HG03575 (cell line): ENCODE measurements at regions not wholly inside any gene's neighbourhood (a gene's known extent, or its start where the extent isn't known, plus 50 kb on each side); places are given as distances from the start of the nearest gene placed in this dataset.

Experiments used
- ATAC-seq: cut with Tn5 transposase; IDR thresholded peaks from one replicate; pipeline ENCODE4 v1.9.1; 2021; ENCODE audit not compliant: unreplicated experiment, insufficient number of reproducible peaks, low FRiP score; ENCODE audit errors: extremely low read depth

DNA sequence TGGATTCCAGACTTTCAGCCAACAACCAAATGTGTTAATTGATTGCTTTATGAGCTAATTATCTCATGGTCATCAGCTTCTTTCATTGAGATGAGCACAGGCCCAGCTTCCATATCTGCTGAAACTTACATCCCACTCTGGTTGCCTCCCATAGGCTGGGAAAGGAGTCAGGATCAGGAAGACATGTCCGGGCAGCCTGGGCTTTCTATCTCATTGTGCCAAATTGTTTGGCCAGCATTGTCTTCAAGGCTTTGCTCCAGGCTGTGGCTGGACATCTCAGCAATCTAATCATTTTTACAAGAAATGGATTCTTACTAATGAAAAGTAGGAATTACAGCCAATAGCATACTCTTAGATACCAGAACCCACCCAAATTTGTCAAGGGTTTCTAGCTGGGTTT is 295.2 kb downstream of the CXCL12 start:
- no peak for ATAC-seq

DNA sequence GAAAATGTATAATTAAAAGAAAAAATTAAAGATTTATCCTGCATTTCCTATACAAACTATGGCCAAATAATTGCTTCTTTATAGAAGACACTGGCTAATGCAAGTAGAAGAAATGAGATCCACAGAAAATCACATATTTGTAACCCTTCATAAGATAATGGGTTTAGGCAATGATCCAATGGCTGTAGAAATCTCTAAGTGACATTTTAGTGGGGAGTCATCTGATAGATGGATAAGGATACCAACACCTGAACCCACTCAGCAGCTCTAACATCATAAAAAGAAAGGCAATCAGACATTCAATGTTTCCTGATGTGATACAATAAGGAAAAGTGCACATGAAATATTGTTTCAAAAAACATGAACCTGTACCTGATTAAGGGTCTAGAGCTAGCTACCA is 297.5 kb downstream of the CXCL12 start:
- ATAC-seq = no peak

DNA sequence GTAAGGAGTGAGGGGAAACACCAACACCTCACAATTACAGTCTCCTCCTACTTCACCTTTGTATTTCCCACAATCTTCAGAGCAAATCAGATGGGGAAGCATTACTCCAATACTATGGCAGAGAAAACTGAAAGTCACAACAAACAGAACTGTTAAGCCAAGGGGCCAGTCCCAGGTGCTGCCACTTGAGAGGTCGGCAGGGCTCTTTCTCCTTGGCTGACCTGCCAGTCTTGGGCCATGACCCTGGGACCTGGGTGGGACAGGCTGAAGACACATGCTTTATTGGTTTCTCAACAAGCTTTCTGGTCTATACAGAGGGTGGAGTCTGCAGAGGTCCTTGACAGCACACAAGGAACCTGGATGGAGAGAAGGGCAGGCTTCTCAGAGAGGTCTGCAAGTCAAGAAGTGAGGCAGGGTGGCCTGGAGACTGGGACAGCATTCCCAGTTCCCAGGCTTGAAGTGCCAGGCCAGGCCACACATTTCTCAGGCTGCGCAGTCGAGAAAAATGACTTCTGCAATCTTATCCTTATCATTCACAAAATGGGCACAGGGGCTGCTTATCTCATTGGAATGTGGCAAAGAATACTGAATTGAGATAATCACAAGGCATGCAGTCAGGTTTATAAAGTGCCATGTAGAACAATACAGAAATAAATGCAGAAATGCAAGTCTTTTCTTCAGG is 301.0 kb downstream of the CXCL12 start:
- ATAC-seq = no peak

DNA sequence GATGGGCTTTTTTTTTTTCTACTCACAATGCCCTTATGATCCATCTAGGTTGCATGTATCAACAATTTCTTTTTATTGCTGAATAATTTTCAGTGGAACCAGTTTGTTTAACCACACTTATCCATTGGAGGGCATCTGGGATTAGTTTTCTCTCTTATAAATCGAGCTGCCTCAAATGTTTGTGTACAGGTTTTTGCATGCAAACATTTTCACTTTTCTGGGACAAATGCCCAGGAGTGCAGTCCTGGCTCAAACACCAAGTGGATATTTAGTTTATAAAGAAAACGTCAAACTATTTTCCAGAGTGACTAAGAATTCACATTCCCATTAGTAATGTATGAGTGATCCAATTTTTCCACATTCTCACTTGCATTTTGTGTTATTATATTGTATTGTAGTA is 313.4 kb downstream of the CXCL12 start:
- ATAC-seq = no peak

DNA sequence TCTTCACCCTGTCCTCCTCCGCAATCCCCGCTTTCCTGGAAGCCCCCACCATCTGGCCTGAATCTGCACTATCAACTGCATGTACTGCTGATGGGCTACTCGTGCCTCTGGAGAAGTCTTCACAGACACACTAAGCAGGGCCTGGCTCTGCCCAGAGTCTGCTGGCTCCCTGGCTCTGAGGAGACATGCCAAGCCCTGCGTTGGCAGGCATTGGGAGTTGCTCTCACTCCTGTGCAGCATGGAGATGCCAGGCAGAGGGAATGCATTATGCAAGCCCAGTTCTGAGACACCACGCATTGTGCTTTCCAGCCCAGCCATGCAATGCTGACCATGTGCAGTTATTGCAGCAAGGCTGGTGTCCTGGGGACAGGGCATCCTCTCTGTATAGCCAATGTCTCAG is 314.6 kb downstream of the CXCL12 start:
- ATAC-seq = no peak

DNA sequence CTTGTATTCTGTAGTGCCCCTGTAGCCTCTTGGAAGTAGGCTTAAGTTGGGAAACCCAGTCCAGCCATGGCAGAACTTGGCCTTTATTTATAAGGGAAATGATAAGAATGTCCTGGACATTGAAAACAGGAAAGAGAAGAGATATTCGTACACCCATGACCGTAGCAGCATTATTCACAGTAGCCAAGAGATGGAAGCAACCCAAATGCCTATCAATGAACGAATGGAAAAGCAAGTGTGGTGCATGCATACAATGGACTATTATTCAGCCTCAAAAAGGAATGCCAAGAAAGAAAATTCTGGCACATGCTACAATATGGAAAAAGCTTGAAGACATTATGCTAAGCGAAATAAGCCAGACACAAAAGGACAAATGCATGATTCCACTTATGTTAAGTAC is 315.3 kb downstream of the CXCL12 start:
- no peak for ATAC-seq

DNA sequence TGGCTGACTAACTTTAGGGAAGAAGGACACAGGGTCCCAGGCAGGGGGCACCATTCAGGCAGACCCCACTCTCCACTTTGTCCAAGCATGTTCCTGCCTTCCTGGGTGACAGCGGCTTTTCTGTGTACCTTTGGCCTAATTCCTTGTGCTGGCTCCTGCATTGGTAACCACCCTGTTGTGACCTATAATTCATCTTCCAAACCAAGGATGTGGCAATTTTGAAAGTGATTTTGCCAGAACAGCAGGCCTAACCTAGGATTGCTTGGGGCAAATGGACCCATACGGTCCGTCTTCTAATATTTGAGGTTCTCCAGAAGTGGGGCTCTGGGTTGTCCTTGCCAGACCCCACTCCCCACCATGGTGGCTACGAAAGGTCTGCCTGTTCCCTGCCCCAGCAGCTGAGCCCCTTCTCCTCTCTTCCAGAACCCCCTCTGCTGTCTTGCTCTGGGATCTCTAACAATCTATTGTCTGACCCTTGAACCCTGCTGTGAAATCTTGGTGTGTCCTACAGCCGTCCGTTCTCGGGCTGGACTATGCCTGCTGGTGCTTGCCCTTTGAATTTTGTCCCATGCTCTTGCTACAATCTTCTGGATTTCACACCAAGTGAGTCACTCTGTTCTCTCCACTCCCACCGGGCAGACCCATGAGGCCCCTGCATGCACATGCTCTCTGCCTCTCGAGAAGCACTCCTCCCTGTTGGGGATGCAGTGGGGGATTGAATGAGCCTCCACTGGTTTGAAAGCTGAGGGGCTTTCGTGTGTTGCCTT is 316.0 kb downstream of the CXCL12 start:
- no peak for ATAC-seq

DNA sequence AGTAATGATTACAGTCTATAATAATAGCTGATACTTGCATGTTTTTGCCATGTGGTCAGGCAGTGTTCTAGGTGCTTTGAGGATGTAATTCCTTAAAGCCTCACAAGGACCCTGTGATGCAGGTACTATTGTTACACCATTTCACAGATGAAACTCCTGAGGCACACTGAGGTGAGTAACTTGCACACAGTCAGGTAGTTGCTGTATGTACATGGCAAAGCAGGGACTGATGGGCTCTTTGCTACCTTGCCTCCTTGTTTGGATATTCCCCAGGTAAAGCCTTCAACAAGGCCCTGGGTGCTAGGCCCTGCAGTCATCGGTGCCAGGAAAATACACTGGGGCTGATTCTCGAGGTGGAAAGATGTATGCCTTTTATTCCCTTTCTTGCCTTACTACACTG is 317.5 kb downstream of the CXCL12 start:
- ATAC-seq = no peak

DNA sequence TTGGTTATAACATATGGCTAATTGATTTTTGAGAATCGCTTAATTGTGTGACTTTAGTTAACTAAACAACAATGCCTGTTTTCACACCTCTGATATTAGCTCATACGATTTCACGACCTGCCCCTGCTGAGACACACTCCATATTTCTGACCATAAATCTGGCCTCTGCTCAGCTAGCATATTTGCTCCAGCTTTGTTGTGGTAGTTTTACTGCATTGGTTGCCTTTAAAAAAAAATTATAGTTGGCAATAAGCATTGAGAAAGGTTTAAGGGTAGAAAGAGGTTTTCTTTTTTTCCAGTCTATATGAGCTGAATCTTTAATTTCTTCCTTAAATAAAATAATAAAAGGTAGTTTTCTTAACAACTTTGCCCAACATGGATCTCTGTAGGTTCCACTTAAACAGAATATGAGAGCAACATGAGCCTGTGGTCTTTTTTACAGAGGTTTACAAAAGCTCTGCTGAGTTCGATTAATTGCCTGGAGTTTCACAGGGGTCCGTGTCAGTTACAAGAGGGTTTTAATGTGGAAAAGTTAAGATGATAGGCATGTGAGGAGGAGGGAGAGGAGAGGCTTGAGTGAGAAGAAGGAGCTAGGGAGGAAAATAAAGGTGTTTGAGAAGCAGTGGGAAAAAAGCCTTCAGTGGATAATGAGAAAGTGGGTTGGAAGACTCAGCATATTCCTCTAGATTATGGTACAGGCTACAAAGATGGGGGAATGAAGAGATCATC is 318.2 kb downstream of the CXCL12 start:
- no peak for ATAC-seq

DNA sequence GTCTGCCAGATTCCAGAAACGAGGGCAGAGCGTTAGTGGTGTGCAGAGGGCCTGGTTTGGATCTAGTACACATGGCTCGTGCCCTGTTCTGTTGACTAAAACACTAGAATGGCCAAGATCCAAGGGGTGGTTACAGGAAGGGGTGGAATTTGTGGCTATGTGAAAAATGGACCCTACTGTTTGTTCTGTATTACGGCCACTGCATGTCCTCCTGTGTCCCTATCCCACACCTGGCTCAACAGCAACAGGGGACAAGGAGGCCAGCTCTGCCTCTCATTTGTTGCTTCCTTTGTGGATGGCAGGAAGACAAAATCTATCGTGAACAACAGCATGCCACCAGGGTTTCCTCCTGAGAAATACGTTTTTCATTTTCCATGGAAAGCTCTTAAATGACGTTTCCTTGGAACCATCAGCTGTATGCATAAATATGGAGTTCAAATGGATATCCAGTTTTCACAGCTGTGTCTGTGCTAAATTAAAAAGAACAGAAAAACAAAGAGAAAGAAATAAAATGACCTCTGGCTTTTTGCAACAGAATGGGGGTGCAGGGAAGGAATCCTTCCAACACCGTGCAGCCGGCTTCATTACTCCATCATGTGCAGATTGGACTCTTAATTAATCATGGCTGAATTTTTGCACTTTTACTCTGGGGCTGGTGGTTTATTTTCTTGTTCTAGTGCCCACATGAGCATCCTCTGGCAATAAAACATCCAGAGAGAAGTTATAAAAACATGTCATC is 318.9 kb downstream of the CXCL12 start:
- ATAC-seq = no peak

DNA sequence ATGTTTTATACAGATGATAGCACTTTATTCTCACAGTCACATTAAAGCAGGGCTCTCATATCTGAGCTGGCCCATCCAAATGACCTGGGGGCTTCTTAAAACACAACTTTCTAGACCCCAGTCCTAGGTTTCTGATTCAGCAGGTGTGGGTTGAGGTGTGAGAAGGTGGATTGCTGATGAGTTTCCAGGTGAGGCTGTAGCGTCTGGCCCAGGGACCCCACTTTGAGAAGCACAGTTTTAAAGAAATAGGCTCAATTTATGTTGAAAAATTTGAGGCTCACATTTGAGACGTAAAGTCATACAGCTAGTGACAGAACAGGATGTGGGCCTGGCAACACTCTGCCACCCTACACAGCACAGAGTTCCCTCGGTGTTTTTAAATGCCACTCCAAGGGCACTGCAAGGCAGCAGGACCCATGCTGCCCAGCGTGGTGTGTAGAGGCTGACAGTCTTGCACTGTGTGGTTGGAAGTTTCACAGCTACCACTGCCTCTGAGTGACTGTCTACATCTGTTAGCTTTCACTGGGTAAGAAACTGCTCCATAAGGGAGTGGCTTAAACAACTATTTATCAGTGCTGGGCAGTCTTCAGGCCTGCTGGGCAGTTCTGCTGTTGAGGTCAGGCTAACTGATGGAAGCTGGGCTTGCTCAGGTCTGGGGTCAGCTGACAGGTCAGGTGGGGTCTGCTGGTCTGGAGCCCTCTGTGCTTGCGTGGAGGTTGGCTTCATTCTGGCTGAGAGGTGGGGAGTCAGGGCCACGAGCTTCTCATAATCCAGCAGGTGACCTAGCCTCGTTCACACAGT is 319.7 kb downstream of the CXCL12 start:
- no peak for ATAC-seq

DNA sequence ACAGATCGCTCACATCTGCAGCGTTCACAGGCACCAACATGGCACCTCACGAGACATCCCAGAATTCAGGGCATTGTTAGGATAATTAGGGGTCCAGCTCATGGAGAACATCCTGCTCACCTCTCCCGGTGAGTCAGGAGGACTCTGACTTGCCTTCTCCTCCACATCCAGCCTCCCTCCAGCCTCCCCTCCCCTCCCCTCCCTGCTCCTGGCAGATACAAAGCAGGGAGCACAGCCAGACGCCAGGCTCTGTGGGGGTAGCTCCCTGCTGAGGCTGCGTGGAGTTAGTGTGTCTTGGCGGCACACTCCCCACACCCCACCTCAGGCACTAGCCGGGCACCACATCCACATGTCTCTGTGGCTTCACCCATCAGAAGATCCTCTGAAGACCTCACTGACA is 320.6 kb downstream of the CXCL12 start:
- ATAC-seq = no peak

DNA sequence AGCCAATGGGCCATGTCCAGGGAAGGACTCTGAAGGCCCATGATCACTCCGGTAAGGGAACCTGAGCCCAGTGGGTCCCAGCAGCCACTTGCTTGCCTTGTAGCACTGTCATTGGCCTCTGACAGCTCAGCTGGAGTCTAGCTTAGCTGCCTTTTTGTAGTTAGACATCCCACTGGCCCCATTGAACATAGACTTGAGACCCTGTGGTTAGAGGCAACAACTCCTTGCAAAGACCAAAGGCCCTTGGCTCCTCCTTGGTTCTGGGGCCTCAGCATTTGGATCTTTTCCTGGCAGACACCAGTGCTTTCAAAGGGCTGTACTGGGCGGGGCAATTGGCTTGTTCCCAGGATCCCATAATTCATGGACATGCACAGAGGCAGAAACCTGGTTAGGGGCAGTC is 321.2 kb downstream of the CXCL12 start:
- no peak for ATAC-seq

DNA sequence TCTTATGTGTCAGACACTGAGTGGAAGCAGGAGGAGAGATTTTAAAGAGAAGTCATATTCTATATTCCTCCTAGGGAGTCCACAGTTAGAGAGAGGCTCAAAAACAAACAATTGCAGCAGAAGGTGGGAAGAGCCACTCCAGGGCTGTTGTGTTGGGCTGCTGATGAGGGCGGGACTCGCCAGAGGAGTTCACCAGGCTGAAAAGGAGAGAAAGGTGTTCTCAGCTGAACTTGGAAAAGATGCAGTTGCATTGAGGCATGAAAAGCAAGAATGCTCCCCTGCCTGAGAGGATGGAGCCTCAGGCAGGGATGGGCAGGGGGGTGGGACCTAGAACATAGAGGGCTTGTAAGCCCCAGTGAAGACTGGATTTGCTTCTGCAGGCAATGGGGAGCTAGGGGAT is 324.2 kb downstream of the CXCL12 start:
- no peak for ATAC-seq

DNA sequence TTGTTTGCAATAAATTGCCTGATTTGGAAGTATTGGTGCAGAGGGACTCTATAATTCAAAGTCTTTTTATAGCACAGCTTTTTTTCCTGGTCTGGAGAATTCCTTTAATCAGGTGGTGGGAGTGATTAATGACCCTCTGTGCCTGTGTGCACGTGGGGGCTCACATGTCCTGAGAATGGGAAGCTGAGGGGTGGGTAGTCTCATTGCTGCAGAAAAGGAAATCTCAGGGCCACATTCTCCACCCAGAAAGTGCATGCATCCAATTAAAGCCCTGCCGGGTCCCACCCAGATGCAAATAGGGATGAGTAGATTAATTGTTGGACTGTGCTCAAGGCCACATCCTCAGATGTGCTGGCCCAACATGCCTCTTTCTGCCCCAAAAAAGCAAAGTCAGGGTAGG is 324.7 kb downstream of the CXCL12 start:
- no peak for ATAC-seq

DNA sequence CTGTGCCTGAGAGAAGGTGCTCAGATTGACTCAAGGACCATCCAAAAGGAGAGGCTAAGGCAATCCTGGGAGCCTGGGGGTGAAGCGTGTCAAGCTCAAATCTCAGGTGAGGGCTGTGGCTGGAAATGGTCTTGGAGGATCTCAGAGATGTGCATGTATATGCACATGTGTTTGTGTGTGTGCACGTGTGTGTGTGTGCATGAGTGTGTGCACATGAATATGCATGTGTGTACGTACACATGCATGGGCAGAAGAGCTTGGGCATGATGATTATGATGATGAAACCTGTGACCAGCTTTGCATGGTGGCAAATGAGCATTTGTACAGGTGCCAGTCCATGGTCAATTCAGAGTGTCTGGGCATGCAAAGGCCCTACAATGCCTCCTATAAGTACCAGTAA is 326.6 kb downstream of the CXCL12 start:
- no peak for ATAC-seq

DNA sequence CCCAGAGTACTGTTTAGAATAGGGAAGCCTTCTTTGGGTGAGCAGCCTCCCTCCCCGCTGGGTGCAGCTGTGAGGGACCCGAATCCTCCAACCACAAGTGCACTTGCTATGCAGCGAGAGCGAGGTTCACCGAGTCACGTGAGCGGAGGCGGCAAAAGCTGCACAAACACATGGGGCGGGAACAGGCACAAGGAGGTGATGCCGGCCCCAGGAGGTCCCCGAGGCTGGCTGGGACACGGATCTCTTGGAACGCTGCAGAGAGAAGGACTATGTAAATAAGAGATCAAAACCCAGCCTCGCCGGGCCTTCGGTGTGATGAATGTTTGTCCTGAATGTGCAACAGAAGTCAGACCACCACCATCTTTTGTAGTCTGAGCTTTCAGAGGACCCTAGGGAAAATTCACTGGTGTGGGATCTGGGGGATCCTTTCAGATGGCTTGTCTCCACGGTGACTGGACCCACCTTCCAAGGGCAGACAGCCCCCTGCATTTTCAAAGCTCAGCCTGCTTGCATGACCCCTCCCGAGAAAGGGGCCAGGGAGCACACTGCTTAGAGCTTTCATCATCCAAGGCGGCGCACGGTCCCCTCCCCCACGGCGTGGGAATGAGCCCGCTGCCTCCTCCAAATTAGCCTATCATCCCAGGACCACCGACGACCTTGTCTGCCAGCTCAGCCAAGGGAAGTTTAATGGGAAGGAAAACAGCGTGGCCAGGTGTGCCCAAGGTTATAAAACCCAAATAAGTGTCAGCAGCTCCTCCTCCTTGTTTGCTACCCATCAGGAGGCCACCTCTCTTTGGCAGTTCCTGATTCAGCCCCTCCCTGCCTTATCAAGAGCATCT is 327.7 kb downstream of the CXCL12 start:
- ATAC-seq = no peak

DNA sequence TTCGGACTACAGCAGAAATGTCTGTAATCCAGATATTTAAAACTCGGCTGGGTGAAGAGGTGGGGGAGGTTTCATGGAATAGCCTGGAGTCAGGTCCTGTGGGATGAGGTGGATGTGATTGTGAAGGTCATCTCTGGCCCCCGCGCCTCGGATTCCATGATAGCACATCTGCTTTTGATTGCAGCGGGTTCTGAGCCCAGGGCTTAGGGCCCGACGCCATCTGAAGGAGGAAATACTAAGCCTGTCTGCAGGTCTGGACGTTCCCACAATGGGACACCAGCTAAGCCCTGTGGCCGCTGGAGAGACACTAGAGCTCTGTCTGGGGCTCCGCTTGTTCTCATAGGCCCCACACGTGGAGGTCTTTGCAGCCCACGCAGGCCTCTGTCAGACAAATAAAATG is 328.7 kb downstream of the CXCL12 start:
- ATAC-seq = no peak
